ENCODE measurements at regions not wholly inside any gene's neighbourhood (a gene's known extent, or its start where the extent isn't known, plus 50 kb on each side); places are given as distances from the start of the nearest gene placed in this dataset.
"Not testable (repeated sequence)": the region's sequence is repeated elsewhere in the genome, so short reads cannot be mapped to it uniquely, and the experiment has no call there.

DNA sequence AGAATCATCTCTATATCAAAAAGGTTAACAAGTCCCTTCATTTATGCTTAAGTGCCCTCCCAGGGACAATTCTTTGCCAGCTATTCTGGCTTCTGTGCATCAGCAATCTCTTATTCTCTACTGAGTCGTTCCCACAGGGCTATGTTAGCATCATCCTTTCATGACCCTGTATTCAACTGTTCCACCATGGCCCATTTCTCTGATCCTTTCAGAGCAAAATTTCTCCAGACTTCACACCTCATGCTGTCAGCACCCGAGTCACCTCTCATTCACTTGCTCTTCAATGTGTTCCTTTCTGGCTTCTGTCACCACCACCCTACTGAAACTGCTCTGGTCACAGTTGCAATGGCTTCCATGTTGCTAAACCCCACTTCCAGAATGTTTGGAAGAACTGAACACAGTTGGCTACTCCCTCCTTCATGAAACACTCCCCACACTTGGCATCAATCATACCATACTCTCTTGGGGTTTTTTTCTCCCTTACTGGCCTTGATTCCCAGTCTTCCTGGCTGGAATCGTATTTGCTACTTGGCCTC, 159.5 kb upstream of the HMGA2 start:
- Histone ChIP-seq H3K27ac (no peak overlapping the region), H3K4me3 (no peak overlapping the region)

DNA sequence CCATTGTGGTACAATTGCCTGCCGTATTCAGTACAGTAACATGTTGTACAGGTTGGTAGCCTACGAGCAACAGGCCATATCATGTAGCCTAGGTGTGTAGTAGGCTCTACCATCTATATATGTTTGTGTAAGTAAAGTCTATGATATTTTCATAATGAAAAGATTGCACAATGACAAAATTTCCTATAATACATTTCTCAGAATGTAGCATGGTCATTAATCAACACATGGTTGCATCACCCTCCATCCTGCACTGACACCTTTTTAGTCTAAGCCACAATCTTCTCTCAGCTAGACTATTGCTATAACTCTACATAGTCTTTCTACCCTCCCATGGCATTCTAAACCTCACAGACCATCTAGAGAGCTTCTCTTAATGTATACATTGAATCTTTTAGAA, 158.5 kb upstream of the HMGA2 start:
- no peak overlapping the region for H3K27ac ChIP-seq
- no peak overlapping the region for H3K4me3 ChIP-seq

DNA sequence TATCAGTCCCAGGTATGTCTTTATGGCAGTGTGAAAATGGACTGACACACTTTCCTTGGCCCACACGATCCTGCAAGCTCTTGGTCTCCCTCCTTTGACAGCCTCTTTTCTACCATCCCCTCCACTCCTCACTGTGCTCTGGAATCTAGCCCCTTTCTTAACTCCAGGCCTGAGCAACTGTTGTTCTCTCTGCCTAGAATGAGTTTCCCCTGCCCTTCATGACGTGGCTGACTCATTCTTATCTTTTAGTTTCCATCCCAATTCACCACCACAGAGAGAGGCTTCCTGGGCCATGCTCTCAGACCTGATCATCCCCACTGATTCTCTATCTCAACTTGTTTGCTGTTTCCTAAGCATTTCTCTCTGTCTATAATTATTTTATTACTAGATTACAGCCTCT, 157.4 kb upstream of the HMGA2 start:
- Histone ChIP-seq H3K4me3 (no peak overlapping the region), H3K27ac (no peak overlapping the region)

DNA sequence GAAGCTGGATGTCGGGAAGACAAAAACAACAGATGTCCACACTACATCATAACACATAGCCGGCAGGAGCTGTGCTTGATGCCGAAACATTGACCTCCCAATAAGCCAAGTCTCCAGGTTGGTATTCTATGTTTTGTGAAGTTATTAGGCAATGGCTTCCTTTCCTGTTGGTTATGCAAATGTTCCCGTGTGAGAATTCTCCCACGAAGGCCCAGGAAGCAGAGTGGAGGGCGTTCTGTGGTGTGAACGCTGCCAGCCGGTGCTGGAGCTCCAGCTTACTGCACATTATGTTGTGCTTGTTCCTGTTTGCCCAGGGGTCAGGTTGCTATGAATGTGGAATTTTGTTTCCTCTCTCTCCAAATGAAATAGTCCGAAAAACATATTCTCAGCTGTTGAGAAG, 156.4 kb upstream of the HMGA2 start:
- Histone ChIP-seq H3K27ac (no peak overlapping the region), H3K4me3 (no peak overlapping the region)

DNA sequence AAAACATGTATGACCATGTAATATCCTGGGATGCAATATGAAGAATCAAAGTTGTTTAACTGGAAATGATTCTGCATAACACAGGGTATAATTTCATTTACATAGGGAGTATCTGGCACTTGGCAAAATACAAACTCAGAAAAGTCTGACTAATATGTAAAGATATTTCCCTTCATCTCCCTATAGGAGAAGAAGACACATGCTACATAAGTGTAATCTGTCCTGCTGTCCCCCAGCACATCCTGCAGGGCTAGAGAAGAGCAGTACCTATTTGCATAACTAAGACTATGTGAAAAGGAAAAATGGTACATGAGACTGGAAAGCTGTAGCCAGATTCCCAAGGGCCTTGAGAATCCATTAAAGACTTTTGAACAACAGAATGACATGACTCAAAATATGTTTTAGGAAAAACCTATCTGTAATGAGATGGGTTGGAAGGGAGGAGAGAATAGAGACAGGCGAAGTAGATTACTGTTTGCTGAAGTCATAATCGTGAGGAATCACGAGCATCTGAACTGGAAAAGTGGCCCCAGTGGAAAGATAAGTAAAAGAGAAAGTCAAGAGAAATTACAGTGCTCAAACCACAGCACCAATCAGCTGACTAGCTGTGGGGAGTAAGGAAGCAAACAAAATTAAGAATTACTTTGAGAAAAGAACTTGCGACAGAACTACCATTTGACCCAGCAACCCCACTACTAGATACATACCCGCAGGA, 155.1 kb upstream of the HMGA2 start:
- no peak overlapping the region for H3K27ac ChIP-seq
- no peak overlapping the region for H3K4me3 ChIP-seq

DNA sequence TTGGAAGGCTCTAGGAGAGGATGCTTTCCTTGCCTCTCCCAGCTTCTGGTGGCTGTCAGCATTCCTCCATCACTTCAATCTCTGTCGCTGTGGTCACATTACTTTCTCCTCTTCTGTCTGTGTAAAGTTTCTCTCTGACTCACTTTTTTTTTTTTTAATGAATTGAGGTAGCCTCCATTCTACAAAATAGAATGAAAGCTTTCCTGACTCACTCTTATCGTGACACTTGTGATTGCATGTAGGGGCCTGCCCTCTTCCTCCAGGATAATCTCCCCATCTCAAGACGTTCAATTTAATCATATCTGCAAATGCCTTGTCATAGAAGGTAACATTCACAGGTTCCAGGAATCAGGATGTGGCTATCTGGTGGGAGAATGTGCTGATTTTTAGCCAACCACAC, 153.5 kb upstream of the HMGA2 start:
- Histone ChIP-seq H3K27ac (no peak overlapping the region), H3K4me3 (no peak overlapping the region)

DNA sequence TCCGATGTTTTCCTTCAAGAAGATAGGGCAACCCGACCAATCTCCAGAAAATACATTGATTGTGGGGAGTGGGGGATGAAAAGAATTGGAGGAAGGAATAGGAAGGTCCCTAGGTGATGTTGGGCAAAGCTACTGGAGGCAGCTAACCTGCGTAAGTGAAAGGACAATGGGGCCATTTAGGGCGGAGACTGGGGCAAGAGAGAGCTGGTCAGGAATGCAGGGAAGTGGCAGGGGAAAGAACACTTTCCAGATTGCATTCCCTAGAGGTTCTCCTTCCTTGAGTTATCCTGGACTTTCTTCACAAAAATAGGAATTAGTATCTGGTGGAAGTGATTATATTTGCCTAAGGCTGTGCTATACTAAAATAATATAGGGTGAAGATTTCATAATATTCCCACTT, 151.8 kb upstream of the HMGA2 start:
- no peak overlapping the region for H3K27ac ChIP-seq
- H3K4me3 ChIP-seq = no peak overlapping the region

DNA sequence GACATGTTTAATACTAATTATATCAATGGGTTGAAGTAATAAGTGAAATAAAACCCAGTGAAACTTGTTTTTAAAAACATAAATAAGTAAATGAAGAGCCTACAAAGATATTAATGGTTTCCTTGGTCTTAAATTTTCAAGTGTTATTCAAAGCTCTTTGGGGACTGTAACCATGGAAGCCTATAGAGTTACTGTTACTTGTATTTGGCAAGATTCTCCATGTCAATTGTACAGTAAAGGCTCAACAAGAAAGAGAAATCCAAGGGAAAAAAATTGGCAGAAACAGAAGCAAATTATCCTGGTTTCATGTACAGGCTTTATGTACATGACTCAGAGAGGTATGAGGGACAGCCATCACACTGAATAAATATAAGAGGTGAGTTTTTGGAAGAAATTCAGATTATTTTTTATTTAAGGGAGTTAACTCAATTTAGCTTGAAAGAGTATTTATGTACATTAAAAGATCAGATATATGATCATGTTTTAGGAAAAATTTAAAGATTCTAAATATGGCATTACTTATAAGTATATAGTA, 151.1 kb upstream of the HMGA2 start:
- Histone ChIP-seq H3K4me3 (no peak overlapping the region), H3K27ac (no peak overlapping the region)

DNA sequence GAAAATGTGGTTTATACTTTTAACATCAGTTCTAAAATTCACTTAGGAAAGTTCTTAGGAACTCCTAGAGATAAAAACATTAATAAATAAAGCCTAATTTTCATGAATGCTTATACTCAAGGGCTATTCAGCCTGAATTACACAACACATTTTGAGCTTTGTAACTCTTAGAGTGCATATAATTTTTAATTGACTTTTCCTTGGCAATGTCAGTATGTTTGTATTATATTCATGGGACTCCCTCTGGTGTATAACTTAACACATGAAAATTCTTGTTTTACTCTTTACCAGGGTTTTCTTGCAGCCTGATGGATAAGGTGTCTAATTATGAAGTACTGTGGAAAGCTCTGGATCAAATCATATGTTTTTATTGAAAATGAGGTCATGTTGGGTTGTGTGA, 150.6 kb upstream of the HMGA2 start:
- Histone ChIP-seq H3K27ac (no peak overlapping the region), H3K4me3 (no peak overlapping the region)

DNA sequence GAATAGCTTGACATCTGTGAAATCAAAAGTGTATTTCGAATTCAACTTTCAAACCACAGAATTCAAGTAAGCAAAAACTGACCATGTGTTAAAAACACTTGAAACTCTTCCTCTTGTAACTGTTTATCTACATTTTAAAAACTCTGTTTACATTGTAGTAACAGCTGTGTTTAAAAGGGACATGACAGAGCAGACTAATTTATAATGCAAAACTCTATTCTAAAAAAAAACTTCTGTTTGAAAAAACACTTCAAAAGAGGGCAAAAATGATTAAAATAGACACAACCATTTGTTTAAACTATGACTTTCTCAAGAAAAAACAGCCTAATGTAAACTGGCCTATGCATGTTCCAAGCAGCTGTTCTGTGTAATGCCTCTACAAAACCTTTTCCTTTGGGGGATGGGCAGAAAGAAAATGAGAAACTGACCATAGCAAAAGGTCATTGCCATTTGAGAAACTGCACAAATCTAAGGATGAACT, 149.1 kb upstream of the HMGA2 start:
- no peak overlapping the region for H3K27ac ChIP-seq
- H3K4me3 ChIP-seq = no peak overlapping the region

DNA sequence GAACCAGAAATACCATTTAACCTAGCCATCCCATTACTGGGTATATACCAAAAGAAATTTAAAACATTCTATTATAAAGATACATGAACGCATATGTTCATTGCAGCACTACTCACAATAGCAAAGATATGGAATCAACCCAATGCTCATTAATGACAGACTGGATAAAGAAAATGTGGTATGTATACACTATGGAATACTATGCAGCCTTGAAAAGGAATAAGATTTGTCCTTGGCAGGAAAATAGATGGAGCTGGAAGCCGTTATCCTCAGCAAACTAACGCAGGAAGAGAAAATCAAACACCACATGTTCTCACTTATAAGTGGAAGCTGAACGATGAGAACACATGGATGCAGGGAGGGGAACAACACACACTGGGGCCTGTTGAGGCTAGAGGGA, 146.1 kb upstream of the HMGA2 start:
- not testable (repeated sequence) for H3K4me3 ChIP-seq, H3K27ac ChIP-seq

DNA sequence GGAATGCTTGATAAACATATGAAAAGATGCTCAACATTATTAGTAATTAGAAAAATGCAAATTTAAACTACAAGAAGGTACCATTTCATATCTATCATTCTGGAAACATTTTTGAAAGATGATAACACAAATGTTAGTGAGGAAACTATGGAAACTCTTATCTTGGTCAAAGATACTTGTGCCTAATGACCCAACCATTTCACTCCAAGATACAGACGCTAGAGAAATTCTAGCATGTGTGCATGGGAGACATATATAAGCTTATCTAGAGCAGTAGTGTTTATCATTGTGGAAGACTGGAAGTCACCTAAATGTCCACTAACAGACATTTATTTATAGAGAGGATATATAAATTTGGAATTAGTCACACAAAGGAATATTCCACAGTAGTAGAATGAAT, 143.1 kb upstream of the HMGA2 start:
- Histone ChIP-seq H3K27ac (no peak overlapping the region), H3K4me3 (no peak overlapping the region)

DNA sequence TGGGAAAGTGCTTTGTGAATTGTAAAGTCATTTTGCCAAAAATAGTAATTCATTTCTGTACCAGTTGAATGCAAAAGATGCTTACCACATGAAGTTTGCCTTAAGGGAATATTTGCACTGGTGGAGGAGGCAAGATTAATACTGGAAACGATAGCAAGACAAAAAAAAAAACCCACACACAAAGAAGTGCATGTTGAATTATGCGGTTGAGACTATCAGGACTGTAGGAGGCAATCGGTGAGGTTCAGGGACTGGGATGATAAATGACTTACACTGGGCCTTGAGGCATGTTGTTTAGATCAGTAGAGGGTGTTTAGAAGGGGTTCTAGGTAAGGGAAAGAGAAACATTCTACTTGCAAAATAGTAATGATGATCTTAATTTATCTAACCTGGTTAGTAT, 142.2 kb upstream of the HMGA2 start:
- H3K27ac ChIP-seq = no peak overlapping the region
- H3K4me3 ChIP-seq = no peak overlapping the region

DNA sequence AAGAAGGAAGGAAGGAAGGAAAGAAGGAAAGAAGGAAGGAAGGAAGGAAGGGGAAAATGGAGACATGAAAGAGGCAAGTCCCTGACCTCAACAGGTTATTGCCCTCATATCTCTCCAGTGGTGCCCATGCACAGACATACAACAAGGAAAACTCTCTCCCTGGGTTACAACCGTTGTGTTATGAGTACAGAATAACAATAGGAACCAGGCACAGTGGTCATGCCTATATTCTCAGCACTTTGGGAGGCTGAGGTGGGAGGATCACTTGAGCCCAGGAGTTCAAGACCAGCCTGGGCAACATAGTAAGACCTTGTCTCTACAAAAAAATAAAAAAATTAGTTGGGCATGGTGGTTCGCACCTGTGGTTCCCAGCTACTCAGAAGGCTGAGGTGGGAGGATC, 139.4 kb upstream of the HMGA2 start:
- Histone ChIP-seq H3K27ac (no peak overlapping the region), H3K4me3 (no peak overlapping the region)

DNA sequence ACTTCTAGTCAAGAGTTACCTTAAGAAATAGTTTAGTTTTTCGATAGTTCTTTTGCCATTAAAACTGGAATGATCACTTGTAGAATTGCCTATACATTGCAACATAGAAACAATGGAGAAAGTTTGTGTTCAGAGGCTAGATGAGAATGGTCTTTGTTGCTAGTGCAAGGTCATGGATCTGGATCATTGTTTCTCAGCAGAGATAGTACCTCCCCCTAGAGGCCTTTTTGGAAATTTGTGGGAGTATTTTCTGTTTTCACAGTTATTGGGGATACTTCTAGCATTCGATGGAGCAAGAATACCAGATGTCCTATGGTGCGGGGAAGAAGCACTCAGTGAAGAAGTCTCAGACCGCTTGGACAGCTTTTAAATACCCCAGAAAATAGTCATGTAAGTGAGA, 138.8 kb upstream of the HMGA2 start:
- H3K4me3 ChIP-seq = no peak overlapping the region
- H3K27ac ChIP-seq = no peak overlapping the region

DNA sequence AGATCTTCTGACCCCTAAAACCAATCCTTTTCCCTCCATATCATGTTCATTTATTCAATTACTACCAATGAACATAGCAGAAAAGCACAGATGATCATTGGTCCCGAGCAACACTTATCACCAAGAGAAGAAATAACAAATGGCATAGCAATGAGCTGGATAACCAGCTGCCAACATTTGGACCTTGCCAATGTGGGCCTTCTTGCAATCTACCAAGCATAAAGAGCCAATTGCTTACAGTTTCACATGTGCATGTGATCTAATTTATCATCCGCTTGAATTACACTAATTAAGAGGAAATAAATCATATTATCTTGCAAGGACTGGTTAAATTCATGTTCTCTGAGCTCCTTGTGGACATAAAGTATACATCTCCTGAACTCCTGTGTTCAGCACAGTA, 134.8 kb upstream of the HMGA2 start:
- no peak overlapping the region for H3K27ac ChIP-seq
- no peak overlapping the region for H3K4me3 ChIP-seq

DNA sequence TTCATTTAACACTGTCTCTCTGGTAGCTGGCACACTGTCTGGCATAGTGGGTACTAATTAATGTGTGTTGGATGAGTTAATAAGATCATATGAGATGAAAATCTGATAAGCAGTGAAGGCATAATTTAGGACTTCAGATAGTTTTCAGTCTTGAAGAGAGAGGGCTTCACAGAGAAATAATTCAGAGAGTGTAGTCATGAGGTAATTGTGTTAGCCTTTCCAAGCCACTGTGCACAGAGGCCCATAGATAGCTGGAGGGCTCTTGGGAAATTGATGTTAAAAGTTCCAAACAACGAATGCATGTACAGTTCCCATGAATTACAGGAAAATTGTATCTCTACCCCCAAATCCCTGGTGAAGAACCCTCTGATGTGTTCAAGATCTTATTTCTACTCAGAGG, 133.8 kb upstream of the HMGA2 start:
- Histone ChIP-seq H3K4me3 (no peak overlapping the region), H3K27ac (no peak overlapping the region)

DNA sequence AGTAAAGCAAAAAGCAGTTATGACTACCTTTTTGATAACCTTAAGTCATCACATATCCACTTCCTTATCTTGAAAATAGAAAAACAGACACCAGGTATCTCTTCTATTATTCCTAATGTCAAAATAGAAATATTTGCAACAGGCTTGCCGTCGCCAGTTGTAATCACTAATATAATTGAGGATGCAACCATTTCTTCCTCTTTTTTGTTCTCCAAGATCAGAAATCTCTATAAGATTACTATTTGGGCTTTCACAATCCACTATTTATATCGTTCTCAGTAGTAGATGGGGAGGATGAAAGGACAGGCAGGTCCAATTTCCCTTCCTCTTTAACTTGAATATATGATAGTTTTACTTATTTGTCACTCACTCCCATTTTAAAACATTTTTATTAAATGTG, 130.2 kb upstream of the HMGA2 start:
- Histone ChIP-seq H3K27ac (no peak overlapping the region), H3K4me3 (no peak overlapping the region)

DNA sequence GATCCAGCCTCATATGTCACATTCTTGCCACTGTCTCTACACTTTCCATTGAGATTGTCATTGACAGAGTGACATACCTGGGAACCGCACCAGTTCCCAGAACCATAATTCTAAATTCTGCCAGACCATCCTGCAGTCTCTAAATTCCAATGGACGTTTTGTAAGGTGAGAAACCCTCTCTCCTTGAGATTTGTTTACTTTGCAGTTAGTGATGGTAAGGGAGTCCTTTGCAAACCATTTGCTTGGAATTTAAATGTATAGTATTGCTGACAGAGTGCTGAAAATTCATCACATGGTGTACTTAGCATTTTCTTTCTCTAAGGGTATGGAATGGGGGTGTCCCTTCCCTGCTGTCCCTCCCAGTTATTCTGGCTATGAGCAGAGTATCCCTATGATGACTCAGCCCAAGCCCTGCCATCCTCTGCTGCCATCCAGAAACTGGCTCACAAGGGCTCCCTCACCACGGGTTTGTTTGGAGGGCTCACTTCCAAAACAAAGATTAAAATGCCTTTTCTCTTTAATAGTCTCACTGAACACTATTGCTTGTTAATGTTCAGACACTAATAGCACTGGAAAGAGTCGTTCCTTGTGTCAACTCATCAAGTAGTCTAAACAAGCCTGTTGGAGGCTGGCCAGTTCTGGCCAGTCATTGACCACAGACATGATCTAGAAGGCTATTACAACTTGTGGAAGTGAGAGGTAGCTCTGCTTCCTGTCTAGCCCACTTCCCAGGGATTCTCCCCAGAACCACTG, 129.0 kb upstream of the HMGA2 start:
- H3K4me3 ChIP-seq = no peak overlapping the region
- no peak overlapping the region for H3K27ac ChIP-seq

DNA sequence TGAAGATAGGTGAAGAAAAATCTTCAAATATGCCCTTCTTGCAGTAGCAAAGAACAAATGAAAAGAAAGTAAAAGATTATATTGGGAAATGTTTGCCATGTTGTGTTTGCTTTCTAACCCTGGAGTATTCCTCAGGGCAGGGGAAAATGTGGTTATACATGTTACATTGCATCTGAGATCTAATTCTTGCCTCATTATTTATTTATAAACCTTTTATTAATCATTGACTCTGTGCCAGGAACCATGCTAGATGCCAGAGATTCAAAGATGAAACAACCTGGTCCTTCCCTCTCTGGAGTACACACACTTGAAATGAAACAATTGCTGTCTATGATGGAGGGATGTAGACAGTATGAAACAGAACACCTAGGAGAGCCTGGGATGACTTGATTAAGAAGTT, 128.1 kb upstream of the HMGA2 start:
- Histone ChIP-seq H3K27ac (no peak overlapping the region), H3K4me3 (no peak overlapping the region)

DNA sequence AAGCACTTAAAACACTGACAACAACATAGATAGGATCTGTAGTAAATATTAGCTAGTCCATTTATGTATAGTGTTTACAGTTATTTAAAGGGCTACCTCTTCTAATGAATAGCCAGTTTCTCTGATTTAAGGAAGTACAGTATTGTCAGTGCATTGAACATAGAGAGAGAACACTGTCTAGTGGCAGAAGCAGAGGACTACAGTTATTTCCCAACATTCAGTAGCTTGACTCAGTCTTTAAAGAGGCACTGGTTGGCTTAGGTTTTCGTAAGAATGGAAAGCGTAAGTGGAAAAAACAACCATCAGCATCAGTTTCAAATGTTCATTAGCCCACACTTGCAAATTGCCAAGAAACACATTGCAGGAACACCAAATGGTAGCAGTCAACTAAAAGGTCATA, 125.0 kb upstream of the HMGA2 start:
- Histone ChIP-seq H3K27ac (no peak overlapping the region), H3K4me3 (no peak overlapping the region)

All from skin epidermis (tissue), 12 donors.